IPS-11a (cell line): ENCODE measurements at regions not wholly inside any gene's neighbourhood (a gene's known extent, or its start where the extent isn't known, plus 50 kb on each side); places are given as distances from the start of the nearest gene placed in this dataset.

Experiments
- H3K4me3 ChIP-seq: one replicate; pipeline ENCODE4 v1.5.1; 2013; ENCODE audit warnings: low read depth, low read length, control low read depth

DNA sequence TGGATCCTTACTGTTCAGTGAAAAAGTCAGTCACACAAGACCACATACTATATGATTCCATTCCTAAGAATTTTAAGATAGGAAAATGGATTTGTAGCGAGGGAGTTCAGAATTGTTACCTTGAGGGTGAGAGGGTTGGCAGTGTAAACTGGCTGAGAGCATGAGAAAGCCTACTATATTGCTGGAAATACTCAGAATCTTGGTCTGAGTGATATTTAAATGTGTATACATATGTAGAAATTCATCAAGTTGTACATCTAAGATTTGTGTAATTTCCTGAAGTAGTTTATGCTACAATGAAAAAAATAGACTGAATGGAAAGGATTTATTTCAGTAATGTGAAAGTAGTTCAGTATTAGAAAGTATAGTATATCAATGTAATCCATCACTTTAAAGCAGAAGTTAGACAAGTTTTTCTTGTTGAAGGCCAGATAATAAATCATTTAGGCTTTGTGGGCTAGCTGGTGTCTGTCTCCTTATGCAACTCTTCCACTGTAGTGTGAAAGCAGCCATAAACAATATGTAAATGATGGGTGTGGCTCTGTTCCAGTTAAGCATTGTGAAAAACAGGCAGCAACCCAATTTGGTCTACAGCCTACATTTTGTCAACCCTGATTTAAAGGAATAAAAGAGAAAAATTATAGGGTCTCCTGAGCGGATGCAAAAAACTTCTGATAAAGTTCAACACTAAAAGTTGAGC is 127.2 kb upstream of the THY1 start:
- H3K4me3 ChIP-seq, result no peak overlapping the region

DNA sequence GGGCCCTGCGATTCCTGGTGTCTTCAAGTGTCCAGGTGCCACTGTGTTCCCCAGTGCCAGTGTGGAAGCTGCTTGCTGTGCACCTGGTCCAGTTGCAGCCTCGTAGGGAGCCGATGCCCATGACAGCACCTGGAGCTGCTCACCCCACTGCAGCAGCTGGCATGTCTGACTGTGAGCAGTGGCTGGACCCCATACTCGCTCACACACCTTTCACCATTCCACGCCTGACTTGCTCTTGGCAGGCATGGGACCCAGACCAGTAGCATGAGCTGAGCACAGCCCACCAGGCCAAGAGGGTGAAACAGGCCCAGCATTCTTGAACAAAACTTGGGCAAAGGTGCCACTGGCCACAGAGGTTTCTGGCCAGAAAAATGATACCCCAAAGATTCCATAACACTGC is 124.5 kb upstream of the THY1 start:
- no peak overlapping the region for H3K4me3 ChIP-seq

DNA sequence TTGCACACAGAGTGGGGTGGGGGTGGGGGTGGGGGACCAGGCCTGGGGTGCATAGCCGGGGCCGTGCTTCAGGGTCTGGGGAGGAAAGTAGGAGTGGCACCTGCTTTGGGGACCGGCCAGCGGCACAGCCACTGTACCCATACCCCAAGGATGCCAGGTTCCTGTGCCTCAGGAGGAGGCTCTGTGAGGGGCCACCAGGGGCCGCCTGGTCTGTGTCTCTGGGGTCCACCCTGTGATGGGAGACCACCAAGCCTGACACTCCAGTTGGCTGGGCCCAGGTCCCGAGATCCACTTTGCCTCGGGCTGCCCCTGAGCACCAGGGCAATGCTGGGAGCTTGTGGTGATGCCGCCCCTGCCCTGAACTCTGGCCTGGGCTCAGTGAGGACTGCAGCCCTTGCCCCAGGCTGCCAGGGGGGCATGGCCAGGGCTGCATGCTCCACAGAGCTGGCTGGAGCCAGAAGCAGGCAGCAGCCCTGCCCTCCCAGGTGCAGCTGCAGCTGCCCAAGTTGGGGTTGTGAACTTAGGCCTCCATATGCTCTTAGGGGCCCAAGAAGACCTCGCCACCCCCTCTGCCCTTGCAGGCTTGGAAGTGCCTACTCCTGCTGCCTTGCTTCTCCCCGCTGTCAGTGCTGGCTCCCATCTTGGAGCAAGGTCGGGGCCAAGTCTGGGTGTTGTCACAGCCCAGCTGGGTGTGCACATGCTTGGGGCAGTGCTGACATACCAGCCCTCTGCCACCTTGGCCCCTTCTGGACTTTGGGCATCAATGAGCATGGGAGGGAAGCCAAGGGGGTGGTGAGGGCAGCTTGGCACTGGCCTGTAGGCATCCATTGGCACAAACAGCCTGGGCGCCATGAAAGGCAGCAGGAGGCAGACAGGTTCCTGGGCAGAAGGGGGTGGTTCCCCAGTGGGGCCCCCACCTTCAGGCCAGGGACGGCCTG is 123.3 kb upstream of the THY1 start:
- no peak overlapping the region for H3K4me3 ChIP-seq

DNA sequence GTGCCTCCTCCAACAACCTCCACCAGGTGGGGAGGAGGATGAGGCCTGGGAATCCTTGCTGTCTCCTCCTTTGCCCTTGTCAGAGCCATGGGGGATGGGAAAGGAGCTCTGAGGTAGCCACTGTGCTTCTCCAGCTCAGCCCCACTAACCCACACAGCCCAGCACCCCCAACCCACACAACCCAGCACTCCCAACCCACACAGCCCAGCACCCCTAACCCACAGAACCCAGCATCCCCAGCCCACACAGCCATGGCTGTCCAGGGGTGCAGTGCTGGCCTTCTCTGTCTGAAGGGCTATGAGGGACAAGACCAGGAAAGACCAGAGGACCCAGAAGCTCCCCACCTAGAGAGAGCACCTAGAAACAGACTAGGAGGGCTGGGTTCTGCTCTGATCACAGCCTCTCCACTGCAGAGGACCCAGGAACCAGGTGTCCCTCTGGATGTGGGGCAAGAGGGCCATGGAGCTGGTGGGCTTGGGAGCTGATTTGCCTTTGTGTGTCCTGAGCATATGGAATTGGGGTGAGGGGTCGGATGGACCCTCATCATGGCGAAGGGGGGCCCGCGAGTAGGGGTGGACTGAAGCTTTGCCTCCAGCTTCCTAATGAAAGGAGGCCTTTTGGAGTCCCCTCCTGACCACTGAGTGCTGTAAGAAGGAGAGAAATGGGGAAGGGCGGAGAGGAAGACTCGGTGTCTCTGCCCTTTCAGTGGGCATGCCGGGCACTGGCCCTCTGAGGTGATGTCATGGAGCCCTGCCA is 117.6 kb upstream of the THY1 start:
- H3K4me3 ChIP-seq, result no peak overlapping the region

DNA sequence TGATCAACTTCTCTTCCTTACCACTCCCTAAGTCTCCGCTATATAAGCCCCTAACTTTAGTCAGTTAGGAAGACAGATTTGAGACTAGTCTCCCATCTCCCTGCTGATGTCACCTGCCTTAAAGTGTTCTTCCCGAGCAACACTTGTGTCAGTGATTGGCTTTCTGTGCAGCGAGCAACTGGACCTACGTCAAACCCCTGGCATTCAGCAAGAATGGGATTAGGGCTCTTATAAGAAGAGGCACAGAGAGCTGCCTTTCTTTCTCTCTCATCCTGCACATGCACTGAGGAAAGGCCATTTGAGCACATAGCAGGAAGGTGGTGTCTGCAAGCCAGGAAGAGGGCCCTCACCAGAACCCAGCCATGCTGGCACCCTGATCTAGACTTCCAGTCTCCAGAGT is 116.6 kb upstream of the THY1 start:
- no peak overlapping the region for H3K4me3 ChIP-seq

DNA sequence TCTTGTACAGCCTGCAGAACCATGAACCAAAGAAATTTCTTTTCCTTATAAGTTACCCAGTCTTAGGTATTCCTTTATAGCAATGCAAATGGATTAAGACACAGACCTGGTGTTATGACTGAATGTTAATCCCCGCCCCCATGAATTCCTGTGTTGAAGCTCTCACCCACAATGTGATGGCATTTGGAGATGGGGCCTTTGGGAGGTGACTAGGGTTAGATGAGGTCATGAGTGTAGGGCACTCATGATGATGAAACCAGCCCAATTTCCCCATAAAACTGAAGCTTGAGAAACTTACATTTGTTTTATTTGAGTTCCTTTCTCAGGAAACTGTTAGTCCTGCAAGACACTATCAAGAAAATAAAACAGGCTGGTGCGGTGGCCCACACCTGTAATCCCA is 115.8 kb upstream of the THY1 start:
- H3K4me3 ChIP-seq, result no peak overlapping the region

DNA sequence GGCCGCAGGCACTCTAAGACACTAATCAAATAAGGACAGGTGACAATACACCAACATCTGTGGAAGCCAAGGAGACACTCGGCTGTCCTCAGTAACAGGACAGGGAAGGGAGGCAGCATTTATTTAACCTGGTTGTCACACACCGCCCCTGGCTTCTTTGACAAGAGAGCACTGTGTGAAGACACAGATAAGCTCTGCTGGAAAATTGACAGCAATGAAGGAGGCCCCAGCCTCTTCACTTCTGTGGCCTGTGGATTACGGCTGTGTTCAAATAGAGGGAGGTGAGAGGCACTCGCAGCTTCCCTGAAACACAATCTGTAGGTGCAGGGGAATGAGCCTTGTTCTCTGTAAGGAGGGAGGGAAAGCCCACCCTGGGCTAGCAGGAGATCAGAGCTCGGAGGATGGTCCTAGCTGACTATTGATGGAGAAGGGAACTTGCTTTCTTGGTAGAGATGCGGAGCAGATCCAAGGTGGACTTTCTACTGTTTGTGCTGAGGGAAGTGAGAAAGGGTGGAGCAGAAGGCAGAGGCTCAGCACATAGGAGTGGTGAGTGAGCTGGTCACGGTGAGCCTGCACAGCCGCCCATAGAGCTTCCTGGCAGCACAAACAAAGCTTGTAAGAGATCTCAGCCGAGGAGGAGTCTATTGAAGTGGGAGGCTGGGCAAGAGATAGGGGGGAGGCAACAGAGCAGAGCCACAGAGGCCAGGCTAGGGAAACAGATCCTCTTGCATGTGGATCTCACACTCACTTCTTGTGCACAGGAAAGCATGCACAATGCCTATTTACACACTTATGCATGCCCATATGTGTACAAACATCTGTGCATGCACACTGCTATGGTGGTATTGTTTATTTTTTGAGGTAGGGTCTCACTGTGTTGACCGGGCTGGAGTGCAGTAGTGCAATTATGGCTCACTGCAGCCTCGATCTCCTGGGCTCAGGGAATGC is 114.6 kb upstream of the THY1 start:
- H3K4me3 ChIP-seq, result no peak overlapping the region

DNA sequence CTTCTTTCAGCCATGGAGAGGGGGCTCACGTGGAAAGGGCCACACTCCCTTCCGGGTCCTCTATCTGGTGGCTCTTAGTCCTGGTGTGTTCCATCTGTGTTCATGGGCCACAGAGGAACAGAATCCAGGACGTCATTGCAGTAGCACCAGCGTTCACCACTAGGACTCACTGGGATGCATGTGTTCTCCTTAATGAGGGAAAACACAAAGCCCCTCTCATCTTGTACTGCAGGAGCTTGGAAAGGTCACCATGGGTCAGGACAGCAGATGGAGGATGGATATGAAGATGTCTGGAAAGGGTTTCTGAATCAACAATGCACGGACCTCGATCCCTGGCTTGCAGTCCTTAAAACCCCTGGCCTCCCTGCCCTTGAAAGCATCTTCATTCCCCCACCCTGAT is 113.8 kb upstream of the THY1 start:
- no peak overlapping the region for H3K4me3 ChIP-seq

DNA sequence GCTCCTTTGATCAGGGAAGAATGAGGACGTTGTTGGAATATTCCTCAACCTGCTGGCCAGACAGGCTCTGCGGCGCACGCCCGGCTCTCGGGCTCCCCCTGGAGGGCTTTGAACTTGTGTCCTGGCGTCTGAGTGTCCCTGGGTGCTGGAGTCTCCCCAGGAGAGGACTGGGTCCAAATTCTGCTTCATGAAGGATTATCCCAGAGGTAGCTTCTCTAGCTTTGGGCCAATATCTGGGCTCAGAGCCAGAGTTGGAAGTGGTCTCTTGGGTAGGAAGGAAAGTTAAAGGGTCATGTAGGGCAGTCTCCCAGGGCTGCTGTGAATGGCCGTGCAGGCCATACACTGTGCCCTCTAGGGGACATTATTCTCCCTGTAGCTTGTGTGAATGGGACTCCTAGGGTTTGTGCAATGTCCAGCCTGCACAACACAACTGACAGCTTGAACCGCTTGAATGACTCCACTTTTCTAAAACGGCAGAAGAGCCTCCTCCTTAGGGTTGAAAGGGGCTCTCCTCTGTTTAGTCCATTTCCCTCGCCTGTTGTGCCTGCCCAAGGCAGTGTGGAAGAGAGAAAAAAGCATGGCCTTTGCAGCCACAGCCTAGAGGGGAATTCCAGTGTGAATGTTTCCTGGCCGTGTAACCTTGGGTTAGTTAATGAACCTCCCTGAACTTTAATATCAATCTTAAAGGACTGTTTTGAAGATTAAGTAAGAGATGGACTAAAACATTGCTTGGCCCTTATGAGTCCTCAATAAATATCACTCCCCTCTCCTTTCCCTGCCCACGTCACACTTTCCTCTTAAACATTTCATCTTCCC is 111.2 kb upstream of the THY1 start:
- no peak overlapping the region for H3K4me3 ChIP-seq

DNA sequence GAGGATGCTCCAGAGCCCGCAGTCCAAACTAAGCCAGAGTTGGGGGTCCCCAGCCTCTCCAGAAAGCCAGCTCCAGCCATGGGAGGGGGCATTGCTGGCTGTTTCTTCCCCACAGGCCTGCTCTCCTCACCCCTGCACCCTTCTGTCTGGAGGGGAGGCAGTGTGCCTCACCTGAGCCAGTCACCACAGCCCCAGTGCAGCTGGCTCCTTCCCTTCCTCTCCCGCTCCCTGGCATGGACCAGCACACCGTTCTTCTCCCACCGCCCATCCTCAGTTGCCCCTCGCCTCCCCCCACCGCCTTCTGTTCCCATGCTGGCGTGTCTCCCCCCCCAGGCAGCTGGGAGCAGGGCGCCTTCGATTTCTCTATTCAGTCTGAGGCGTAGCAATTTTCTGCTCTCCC is 110.5 kb upstream of the THY1 start:
- H3K4me3 ChIP-seq, result no peak overlapping the region

DNA sequence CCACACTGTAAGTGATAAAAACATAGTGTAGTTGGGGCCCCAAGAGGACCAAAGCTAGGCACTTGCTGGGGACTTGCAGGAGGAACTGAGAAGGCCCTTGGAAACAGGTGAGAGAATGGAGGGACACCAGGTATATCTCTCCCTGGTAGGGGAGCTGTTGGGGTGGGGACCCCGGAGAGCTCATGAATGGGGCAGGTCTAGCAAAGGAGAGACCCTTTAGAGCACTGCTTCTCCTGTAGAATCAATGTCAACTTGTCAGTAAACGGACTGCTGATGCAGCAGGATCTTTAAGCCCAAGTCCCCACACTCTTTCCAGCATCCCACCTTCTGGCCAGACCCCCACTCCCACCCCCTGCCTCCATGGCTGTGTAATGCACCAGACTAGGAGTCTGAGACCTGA is 109.6 kb upstream of the THY1 start:
- no peak overlapping the region for H3K4me3 ChIP-seq

DNA sequence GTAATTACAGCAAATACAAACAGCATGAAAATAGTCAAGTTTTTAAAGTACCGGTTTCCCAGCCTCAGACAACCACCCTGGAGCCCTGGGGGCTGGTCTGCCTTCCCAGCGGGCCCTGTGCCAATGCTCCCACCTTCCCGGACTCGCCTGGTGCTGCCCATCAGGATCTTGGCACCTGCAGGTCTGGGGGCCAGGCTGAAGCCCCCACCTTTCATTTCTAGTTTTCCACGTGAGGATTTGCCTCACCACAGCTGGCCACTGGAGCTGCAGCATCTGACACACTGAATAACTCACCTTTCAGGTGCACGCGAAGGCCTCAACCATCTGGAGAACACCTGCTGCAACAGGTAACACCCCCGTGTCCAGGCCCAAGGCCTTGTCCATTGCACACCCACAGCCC is 108.7 kb upstream of the THY1 start:
- H3K4me3 ChIP-seq, result no peak overlapping the region

DNA sequence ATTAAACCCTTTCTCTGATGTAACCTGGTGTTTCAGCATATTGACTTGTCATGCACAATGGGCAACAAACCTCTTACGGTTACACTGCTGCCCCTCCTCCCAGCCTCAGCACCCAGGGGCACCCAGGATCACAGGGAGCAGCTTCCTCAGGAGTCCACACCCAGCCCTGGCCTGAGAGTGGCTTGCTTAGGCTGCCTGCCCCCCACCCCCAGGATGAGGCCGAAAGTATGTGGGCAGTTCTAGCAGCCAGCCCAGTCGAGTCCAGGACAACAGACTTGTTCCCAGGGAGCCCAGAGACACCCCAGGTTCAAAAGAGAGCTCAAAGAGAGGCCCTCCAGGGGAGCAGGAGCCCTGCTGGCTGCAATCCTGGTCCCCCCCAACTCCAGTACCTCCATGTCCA is 108.1 kb upstream of the THY1 start:
- no peak overlapping the region for H3K4me3 ChIP-seq

DNA sequence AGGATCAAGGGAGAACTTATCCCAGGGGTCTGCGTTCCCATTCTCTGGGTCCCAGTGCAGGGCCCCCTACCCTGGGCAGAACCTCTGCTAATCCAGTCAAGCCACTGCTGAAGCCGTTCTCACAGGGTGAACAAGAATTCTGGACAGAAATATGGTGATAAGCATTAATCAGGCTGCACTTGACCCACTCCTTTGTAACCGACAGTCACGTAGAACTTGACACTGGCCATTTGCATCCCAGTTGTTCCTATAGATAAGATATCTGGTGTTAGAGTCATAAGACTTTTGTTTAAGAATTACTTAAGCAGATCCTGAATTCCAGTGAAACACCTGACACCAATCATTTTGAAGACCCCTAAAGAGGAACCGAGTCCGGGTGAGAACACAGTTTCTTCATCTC is 107.5 kb upstream of the THY1 start:
- H3K4me3 ChIP-seq, result no peak overlapping the region

DNA sequence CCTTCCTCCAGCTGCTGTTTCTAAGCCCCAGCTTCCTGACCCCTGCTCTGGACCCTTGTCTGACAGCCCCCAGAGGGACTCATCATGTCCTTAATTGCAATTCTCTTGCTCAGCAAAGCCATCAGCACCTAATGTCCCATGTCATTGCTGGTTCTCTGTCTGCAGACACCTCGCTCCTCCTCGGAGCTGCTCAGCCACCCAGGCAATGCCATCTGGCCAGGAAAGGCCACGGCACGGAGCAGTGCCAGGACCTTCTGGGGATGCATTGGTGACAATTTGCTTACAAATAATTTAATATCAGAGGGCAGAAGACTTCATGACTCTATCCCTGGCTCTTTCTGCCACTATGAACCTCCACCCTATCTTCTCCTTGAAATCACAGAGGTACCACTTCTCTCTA is 107.0 kb upstream of the THY1 start:
- no peak overlapping the region for H3K4me3 ChIP-seq

DNA sequence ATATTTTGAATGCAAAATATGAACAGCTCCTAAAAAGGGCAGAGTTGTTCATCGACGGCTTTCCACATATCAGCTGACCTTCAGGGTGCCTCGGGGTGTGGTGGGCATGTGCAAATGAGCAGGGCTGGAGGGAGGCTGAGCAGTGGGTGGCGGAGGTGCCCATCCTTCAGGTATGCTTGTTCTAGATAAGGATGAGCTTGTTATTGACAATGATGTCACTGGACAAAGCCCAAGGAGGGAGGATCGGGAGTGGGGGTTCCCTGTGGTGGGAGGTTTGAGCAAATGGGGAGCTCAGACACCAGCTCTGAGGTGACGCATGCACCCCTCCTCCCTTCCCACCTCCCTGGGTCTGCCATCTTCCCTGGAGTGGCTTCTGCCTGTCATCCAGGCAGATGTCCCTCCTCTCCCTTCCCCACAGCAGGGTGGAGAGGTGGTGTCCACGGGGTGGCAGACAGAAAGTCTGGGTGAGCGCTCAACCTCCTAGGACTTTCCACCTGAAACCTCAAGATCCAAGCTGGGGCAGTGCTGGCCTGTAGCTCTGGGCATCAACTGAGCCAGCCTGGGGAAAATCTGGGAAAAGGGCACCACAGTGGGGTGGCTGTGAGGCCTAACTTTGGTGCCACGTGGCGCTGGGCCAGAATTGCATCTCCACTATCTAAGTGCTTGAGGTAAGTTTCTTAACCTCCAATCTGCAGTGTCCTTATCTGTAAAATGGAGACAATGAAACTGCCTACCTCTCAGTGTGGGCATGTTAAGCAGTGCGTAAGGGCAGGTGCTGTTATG is 106.3 kb upstream of the THY1 start:
- H3K4me3 ChIP-seq, result no peak overlapping the region

DNA sequence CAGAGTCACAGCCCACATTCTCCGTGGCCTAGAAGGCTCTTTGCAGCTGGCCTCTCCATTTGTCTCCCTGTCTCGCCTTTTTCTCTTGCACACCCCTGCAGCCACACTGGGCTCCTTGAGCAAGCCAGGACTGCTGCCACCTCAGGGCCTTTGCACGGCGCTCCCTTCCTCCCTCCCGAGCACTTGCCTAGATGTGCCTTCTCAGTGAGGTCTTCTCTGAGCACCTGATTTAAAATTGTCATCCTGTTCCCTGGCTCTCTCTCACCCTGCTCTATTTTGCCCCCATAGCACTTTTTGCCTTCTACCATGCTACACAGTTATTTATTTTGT is 102.9 kb upstream of the THY1 start:
- no peak overlapping the region for H3K4me3 ChIP-seq

DNA sequence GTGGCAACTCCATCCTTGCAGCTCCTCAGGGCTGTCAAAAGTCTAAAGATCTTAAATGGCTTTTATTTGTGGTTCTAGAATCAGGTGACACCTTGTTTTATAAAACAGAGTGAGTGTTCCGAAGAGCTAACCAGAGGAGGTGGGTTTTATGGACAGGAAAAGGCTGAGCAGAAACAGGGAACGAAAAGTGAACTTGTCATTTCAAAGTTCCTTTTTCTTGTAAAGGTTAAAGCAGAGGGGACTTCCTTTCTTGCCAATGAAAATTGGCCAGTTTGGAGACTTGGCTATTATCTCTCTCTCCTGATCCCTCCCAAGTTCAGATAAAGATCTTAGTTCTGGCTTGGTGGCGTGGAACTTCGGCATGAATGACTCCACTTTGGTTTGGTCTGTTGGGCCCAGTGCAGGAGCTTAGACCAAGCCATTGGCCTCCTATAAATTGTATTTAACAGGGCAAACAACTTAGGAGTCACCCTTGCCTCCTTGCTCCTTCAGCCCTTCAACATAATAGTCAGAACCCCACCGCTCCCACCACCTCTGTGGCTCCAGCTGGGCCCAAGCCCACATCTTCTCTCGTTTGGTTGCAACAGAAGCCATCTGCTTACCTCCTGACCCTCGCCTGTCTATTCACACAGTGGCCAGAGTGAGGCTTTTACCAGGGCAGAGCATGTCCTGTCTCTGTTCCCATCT is 102.4 kb upstream of the THY1 start:
- H3K4me3 ChIP-seq, result no peak overlapping the region
